HG03064 (cell line): ENCODE measurements at regions not wholly inside any gene's neighbourhood (a gene's known extent, or its start where the extent isn't known, plus 50 kb on each side); places are given as distances from the start of the nearest gene placed in this dataset.
A peak's percentile ranks its signal among the peaks of the same experiment; 100 is the strongest.

Experiments used
- ATAC-seq: cut with Tn5 transposase; IDR thresholded peaks from one replicate; pipeline ENCODE4 v1.9.1; 2021; ENCODE audit warnings: low read depth; ENCODE audit not compliant: unreplicated experiment

DNA sequence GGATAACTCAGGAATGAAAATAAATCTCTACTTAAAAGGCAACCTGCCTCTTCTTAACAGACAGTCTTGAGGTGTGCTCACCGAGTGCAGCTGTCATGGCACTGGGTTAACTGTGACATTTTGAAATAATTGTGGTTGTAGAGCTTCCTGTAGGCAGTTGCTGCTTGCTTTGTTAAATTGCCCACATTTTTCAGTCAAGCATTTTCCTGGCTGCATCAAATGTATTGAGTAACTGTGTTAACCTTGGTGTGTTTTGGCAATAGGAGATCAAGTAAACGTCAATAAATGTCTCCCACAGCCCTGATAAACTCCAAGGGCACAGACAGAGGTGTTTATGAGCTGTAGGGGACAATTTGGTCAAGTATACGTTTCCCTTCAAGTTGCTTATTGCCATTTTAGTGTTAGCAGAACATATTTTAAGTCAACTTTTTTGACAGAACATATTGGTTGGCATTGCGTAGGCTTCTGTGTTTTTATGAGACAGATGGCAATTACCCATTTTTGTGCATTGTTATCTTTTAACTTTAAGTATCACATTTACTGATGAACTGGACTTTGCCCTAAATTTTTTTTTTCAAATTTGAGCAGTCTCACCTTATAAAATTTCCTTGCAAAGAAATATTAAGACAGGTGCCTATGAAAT is 527.4 kb downstream of the C4orf33 start:
- ATAC-seq, result no peak

DNA sequence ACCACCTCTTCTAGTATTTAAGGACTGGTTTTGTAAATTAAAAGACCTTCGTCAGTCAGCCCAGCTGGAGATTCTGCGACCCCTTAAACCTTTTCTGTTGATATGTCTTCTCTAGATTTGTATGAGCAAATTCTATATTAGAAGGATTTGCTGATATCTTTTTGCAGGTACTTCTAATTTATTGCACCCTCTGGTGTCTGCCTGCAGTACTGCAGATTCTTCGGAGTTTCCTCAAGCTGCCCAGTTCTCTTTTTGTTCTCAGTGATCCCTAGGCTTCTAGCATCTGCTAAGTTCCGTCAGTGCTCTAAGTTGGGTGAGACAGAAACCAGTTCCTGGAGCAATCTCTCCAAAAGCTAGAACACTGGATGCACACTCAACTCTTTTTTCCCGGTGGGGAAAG is 545.2 kb downstream of the C4orf33 start:
- peak; percentile 75 for ATAC-seq

DNA sequence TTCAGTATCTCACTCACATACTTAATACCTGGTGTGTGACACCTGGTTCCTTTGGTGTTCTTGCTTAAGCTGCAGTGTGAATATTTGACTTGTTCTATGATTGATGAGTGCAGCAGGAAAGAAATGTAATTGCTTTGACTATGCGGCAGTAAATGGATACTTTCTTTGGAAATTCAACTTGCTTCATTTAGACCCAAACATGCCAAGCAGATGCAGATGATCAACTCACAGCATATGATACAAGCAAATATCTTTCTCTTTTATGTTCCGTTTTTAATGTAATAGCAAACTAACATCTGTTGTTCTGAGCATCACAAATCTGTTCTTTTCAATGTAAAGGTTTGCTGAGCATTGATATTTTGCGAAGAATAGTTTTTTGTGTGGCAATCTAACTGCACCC is 549.5 kb downstream of the C4orf33 start:
- no peak for ATAC-seq

DNA sequence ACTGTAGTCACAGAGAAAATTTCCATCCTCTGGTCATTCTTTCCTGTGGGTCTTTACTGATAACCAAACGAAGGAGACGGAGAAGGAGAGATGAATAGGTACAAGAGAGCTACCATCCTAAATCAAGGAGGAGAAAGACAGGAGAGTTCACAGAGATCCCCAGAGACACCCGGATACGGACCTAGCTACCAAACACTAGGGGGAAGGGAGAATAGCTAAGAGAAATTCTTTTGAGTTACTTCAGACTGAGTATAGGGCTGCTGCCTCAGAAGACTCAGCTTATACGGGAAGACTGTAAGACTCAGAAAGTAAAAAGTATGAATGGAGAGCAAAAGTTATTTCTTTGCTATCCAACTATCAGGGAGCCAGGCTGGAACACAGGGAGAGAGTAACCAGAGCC is 572.1 kb downstream of the C4orf33 start:
- no peak for ATAC-seq

DNA sequence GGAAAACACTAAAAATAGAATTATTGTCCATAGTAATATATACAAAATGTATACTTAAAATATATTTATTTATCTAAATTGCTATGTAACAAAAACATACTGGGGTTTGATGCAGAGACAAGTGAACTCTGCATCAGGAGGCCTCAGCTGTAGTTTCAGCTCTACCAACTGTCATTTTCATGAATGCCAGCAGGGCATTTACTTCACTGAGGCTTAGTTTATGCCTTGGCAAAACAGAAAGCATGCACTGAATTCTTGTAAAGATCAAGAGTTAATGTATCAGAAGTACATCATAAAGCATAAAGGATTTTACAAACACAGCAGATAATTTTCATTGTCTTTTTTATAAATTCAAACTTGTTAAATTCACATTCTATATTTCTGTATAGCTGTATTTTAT is 577.0 kb downstream of the C4orf33 start:
- no peak for ATAC-seq

DNA sequence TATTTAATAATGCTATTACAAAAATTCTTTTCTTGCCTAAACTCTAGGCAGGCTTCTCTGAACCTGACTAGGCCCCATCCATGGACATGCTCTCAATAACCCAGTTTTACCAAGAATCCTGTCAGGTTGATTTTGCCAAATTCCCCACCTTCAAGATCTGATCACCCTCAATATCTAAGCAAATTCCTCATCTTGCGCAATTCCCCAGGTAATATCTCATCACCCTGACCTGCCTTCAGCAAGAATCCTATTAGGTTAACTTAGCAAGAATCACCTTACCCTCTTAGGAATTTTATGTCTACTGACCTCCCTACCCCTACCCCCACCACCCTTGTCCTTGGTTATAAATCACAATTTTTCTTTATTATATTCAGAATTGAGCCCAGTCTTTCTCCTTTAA is 579.1 kb downstream of the C4orf33 start:
- no peak for ATAC-seq

DNA sequence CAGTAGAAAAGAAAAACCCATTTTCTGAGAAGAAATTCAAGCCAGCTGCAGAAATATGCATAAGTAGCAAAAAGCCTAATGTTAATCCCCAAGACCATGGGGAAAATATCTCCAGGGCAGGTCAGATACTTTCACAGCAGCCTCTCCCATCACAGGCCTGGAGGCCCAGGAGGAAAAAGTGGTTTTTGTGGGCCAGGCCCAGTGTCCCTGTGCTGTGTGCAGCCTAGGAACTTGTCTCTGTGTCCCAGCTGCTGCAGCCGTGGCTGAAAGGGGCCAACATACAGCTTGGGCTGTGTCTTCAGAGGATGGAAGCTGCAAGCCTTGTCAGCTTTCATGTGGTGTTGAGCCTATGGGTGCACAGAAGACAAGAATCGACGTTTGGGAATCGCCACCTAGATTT is 581.0 kb downstream of the C4orf33 start:
- ATAC-seq, result no peak

DNA sequence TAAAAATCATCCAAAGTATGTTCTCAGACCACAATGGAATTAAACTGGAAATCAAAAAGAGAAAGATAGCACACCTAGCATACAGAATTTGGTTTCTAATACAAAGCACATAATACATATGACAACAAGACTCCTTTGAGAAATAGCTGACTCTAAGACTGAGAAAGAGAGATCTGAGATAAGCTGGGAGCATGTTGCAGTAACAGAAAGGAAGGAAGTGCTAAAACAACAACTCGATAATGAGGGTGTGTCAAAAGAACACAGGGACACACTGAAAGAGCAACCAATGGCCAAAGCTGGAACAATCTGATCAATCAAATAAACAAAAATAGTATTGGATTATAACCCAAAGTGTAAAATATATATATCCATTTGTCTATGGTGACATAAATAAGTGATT is 586.6 kb downstream of the C4orf33 start:
- no peak for ATAC-seq

DNA sequence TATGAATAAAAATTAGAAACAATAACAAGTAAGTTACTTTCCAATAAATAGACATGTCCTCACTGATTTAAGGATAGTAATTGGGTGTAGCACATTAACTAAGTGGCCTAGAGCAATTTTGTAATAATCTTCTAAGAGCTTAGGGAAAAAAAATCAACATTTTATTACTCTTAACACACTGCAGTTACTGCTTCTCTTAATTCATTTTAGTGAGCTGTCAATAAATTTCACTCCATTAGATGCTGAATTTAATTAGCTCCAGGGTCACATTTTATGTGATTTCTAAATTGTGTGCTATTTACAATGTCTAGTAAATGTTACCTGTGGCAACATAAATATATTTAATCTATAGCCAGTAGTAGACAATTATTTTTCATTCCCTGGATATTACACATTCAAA is 612.0 kb downstream of the C4orf33 start:
- no peak for ATAC-seq

DNA sequence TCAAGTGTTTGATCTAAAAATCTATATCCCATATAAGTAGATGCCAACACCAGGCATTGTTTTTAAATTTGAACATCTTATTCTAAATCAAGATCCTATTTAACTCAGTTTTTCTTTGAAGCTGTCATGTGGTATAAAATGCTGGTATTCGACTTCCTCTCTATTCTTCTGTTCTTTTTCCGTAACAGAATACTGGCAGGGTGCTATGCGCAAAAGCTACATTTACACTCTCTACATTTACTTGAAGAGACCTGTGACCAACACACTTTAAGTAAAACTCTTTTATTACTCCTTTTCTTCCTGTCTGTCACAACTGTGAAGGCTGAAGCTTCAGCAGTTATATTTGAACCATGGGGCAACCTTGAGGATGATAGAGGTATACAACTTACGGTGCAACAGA is 612.8 kb downstream of the C4orf33 start:
- ATAC-seq, result no peak

DNA sequence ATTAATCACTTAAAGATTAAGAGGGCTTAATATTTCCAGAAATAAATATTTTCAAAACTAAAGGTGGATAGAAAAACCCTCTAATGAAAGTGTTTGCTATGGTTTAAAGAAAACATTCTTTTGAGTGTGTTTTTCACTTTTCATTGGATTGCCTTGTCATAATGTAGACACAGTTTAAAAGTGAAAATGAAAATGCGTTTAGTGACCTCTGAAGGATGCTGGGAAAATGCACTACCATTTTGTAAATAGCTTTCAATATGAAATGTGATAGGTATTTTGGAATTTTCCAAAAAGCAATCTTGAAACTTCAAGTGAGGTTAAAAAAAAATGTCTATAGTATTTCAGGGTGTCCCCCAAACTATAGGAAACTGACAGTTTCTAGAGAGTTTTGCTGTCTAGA is 642.2 kb downstream of the C4orf33 start:
- no peak for ATAC-seq

DNA sequence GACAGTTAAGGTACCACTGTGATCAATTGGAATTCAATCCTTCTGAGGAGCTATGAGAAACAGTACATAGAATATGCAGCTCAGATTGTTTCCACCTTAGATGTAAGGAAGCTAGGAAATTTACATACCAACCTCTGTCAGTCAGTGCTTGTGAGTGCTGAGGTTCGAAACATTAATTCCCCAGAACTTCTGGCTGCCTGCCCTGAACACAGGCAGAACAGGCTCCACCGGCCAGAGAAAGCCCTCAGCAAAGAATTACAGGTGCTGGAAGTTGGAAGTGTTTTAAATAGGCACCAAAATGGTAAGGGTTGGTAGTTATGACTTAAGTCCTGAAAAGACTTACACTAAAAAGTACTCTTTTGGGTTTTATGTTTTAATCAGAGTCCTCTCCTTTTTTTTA is 651.8 kb downstream of the C4orf33 start:
- no peak for ATAC-seq

DNA sequence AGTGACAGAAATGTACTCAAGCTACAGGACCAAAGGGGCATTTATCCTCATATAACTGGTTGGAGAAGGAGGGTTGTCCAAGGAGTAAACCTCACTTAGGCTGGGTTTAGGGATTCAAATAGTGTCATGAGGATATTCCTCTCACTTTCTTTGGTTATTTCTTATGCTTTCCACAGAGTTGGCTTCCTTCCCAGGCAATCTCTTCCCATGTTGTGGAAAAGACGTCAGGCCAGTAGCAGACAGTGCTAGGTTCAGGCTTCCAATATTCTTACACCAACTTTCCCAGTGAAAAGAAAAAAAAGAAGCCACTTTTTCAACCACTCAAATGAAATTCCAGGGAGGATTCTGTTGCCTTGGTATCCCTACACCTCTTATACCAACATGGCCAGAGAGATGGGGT is 653.0 kb downstream of the C4orf33 start:
- ATAC-seq, result no peak

DNA sequence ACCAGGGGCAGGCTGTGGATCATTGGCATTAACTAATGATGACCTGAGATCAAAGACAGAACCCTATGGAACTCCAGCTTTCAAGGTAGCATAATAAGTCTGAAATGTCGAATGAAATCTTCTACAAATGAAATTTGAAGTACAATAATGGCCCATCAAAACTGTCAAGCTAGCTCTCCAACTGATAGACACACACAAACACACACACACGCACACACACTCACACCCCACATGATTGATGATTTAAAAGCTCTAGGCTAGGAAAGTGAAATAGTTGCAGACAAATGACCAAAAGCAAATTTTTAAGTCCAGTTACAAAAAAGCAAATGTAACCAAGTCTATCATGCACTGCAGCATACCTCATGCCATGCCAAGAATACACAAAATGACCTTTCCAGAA is 655.7 kb downstream of the C4orf33 start:
- no peak for ATAC-seq

DNA sequence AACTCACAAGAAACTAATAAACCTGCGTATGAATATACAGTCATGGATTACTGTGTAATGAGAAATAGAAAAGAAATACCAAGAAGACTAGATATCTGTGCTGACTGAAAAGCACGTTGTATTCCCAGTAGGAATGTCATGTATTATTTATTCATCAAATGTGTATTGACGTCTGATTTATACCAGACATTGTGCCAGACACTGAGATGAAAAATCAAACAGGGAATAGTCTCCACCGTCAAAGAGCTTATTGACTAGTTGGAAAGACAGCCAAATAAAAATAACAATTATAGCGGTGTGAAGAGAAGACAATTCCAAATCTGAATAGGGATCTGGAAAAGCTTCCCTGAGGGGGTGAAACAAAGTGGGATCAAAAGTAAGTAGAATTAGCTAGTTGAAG is 687.6 kb downstream of the C4orf33 start:
- ATAC-seq, result no peak

DNA sequence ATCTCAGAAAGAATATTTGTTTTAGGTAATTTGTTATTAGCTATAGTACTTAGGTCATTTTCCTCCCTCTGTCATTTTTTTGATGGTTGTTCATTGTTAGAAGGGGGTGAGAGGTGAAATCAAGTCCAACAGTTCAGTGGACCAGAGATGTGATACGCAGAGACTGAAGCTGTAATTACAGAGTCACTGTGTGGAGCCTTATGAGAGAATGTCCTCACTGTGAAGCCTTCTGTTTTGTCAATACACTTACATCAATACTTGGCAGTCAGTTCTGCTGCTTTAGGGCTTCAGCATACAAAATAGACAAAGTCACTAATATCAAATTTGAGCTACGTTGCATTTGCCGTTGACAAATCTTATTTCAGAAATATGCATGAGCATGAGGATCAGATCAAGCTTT is 692.5 kb downstream of the C4orf33 start:
- no peak for ATAC-seq

DNA sequence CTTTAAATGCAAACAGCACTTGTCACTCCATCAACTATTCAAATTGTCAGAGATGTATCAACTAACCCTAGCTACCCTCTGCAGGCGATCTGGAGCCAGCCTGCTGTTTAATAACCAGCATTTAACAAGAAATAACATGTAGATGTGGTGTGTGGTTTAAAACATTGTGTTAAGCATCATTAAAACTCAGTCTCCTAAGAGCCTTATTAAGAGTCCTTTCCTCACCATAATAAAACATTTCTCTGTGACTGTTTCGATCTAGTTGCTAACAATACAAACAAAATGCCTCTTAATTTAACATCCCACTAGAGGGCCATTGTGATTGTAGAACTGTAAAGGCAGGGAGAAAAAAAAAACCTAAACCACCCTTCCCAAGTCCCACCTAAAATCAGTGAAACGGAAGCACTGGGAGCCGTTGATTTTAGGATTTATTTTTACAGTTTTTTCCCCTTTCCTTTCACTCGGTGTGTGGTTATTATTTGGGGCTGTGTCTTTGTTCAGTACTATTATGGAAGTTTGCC is 708.6 kb downstream of the C4orf33 start:
- ATAC-seq, result no peak

DNA sequence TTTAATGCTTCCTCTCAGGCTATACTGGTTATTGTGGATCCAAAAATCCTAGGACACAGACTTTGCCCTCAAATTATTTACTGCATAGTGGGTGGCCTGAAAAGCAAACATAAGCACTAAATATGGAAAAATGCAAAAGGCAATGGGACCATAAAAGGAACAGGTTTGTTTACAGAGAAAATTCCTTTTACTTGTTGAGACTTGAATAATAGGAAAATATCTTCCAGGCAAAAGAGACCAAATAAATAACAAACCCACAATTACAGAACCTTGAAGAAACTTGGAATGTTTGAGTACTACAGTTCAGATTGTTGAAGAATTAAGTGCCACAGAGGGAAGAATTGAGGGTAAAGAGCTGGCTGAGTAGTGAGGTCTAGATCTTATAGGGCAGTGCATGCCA is 711.0 kb downstream of the C4orf33 start:
- no peak for ATAC-seq

DNA sequence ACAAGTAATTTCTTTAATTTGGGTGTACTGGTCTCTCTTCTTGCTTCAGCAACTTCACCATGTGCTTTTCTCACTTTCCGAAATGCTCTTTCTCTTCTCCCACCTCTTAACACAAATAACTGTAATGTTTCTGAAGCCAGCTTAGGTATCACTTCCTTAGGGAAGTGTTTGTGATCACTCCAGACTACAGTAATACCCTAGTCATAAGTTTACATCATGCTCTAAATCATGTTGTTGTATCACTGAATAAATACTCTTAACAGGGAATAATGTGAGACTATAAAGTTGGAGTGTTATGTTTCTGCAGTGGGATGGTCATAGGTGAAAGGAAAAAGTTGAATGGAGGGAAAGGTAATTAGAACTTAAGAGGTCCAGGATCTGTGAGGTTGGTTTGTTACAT is 712.3 kb downstream of the C4orf33 start:
- no peak for ATAC-seq

DNA sequence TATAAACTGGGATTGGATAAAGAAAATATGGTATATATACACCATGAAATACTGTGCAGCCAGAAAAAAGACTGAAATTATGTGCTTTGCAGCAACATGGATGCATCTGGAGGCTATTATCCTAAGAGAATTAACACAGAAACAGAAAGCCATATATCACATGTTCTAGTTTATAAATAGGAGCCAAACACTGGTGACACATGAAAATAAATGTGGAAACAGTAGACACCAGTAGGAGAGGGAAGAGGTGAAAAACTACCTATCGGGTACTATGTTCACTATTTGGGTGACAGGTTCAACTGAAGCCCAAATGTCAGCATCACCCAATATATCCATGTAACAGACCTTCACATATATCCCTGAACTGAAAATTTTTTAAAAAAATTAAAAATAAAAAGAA is 725.1 kb downstream of the C4orf33 start:
- ATAC-seq, result no peak

DNA sequence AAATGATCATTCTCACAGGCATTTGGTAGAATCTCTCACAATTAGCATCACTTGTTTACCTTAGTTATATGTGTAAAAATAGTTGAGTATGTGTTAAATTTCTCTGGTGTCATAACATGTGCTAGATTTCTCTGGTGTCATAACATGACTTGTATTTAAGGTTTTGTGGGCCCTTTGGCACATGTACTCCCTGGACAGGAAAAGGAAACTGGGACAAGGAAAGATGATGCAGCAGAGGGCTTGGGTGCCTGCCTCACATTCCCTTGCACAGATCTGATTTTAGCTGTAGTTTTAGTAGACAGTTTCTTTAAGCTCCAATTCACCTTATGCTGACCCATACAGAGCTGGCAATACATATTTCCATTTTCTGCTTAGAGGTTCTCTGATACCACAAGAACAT is 726.0 kb downstream of the C4orf33 start:
- ATAC-seq, result no peak

DNA sequence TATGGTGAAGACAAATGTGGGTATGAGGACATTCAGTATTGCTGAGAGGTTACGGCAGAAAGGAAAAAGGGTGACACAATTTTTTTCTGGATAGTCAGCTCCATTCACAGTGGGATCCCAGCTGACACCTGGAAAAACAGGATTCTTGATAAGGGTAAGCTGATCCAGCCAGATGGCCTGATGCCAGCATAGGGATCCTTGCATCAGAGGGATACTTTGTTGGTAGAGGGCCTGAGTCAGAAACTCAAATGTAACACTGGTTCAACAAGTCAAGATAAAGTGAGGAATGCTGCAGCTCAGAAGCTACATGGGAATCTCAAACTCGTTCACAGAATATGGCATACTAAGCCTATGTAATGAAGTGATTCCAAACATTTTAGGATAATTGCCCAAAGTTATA is 726.7 kb downstream of the C4orf33 start:
- no peak for ATAC-seq

DNA sequence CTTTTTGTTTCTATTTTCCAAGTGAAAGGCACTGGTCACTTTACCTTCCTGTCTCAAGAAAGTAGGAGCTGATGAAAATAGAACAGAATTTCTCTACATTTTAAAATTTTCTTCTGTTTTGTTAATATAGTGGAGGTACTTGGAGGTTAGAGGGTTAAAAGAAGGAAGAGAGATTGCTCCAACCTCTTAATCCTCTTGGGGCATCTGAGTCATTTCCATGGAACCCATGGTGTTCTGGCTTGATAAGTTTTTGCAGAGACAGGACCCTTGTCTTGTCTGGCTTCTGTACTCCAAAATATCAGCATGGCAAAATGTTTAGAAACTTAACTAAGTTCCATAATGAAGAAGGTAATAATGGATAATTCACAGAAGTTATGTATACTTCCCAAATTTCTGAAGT is 727.2 kb downstream of the C4orf33 start:
- ATAC-seq, result no peak
